ENCODE measurements at regions not wholly inside any gene's neighbourhood (a gene's known extent, or its start where the extent isn't known, plus 50 kb on each side); places are given as distances from the start of the nearest gene placed in this dataset.

DNA sequence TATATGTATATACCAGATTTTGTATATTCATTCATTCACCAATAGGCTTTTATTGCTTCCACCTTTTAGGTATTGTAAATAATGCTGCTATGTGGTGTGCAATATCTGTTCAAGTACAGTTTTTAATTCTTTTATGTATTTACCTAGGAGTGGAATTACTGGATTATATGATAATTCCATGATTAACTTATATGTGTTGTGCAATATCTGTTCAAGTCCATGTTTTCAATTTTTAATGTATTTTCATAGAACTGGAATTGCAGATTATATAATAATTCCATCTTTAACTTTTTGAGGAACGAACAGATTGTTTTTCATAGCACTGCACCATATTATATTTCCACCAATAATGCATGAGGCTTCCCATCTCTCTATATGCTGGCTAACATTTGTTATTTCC lies 50.6 kb upstream of the L3MBTL4 start:
- DNase-seq = no peak

DNA sequence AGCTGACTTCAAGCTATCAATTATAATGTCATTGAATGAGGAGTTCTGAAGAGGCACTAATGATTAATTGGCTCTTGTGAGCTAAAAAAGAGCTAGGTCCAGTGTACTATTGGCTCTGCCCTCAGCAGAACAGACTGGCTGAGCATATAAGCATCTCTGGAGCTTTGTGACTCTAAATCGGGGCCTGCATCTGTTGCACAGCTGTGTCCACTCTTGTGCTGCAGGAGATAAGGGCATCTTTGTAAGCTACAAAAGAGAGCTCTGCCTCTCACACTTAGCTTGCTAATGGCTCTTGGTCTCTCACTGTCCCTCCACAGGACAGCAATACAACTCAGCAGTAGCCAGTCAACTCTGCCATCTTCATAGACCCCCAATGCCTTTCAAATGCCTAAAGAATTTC lies 61.5 kb upstream of the L3MBTL4 start:
- no peak for DNase-seq

DNA sequence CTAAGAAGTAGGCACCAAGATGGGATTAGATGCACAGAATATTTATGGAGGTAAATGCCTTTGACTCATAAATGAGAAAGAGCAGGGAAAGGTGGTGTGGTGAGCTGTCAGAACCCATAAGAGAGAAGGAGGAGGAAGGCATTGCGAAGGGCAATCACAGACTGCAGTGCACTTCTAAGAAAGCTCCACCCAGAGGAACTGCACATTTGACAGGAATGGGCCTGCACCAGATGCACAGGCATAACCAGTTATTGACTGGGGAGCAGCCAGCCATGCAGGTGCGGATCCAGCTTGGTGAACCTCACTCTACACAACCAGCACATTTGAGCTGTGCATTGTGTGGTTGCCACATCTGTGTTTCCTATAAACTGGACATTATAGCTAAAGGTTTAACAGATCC lies 62.2 kb upstream of the L3MBTL4 start:
- no peak for DNase-seq

DNA sequence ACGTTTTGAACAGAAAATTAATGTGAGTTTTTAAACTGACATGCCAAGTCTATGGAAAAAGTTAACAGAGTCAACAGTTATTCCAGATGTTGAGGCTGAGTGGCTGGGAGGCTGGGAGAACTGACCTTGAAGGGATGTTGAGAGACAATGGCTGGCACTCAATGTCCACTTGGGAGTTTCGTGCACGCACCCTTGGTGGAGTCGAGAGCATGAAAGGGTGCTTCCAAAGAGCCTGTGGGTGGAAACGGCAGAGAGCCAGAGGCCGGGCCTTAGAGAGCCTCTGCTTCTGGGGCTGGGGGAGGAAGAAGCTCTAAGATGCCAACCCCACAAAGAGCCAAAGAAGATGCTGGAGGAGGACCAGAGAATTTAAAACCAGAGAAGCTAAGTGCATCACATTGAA lies 63.4 kb upstream of the L3MBTL4 start:
- DNase-seq = no peak

DNA sequence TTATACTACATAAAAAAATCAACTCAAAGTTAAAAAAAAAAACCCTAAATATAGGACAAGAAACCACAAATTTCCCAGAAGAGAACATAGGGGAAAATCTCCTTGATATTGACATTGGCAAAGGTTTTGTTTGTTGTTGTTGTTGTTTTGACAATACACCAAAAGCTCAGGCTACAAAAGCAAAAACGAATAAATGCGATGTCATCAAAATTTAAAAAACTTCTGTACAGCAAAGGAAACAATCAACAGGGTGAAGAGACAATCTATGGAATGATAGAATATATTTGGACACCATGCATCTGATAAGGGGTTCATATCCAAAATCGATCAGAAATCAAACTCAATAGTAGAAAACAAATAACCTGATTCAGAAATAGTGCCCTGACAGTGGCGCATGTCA lies 65.0 kb upstream of the L3MBTL4 start:
- DNase-seq = no peak

DNA sequence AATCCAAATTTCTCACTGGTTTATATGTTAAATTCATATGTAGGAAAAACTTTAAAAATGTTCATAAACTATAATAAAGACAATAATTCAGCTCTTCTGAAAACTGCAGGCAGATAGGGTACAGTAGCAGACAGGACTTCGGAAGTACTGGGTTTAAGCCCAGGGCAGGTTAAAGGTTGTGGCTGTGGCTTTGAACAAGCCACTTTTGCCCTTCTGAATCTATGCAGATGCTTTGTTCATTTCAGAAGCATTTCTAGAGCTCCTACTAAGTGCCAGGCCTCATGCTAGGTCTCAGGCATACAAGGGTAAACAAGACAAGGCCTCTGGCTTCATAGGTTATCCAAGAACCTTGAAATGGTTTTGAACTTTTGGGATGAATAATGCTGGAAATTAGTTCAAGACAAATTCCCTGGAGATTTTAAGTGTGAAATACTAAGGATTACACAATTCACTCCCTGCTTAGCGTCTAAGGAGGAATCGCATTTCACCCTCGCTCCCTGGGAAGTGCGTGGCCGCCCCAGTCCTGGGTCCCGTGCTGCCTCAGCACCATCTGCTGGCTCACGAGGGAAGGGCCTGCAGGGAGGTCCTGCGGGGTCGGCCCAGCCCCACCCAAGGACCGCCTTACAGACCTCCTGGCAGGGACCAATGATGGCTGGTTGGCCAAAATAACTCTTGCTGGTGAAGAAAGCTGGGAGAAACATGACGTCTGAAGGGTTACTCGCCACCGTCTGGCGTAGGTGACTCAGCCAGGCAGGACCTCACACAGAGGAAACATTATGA lies 67.7 kb upstream of the L3MBTL4 start:
- peak; percentile 45 for DNase-seq

DNA sequence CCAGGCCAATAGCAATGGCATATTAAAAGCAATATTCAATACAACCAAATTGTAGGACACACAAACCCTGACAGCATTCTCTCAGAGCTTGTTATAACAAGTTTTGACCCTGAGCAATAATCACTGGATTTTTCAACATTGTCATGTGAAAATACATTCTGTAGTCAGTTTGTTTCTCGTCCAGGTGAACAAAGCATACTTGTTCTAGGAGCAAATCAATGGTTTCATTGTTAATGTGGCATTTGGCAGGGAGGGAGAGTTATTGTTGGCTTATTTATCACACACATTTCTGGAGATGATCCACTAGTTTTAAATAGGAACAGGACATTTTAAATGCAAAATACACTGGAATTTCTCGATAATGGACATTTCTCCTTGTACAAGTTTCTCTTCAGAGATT lies 69.9 kb upstream of the L3MBTL4 start:
- DNase-seq = no peak

DNA sequence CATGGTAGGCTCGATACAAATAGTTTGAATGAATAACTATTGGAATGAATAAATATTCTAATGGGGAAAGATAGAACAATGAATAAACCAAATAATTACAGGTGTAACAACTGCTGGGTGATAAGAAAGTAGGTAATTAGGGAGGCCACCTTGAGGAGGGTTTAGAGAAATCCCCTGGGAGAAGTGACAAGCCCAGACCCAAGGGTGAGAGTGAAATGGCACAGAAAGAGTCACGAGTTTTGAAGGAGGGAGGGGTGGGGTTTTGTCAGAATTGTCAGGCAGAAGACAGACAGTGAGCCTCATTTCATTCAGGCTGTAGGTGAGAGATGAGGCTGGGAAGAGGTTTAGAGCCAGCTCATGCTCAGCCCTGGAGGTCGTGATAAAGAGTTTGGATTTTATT lies 71.6 kb upstream of the L3MBTL4 start:
- no peak for DNase-seq

DNA sequence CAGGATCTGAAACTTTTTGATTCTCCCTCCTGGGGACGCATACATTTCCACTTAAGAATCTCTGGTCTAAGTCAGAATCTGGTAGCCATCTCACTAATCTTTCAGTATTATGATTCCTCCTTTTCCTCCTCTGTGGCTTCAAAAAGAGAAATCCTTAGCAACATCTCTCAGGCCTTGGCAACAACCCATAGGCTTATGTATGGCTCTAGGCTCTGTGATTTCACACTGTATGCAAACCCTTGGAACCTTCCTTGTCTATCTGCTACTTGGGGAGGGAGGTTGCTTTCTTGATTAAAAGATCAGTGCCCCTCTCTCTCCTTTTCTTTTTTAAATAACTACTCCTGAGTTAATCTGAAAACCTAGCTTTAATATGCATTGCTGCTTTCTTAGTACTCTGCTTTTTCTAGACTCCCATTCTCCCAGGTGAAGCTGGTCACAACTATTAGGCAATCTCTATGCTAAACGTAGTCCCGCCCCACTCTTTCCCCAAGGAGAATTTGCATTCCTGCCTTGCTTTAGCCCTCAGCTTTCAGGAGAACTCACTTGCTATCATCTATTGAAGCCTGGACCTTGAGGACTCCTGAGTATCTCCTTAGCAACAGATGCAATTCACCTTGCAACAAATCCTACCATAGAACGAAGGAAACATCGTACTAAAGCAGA lies 72.2 kb upstream of the L3MBTL4 start:
- no peak for DNase-seq

DNA sequence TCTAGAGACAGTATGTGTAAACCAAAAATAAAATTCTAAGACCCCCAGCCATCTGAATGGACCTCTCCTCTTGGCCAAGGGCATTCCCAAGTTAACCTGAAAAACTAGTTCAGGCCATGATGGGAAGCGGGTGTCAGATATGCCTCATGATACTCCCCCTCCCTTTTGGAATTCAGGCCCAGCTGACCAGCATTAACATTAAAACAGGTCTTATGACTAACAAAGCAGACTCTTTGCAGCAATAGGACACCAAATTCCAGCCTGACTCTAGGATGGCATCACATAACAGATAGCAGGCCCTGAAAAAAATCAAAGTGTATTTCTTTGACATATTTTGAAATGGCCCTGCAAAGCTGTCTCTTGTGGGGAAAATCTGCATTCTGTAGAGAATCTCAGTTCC lies 73.3 kb upstream of the L3MBTL4 start:
- no peak for DNase-seq

DNA sequence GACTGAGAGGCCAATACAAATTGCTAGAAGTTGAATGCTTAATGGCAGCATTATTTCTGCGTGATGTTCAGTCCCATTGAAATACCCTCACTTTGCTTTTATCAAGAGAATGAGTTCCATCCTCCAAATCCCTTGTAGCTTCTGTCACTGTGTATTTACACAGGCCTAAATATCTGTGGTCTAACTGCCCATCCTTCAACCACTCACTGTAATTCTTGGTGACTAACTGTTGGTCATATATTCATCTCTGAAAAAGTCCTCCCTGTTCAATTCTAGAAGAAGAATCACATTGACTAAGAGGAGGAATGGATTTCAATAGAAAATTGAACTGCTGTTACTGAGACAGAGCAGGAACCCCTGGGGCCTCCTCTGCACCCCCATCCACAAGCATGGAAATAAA lies 74.2 kb upstream of the L3MBTL4 start:
- no peak for DNase-seq

DNA sequence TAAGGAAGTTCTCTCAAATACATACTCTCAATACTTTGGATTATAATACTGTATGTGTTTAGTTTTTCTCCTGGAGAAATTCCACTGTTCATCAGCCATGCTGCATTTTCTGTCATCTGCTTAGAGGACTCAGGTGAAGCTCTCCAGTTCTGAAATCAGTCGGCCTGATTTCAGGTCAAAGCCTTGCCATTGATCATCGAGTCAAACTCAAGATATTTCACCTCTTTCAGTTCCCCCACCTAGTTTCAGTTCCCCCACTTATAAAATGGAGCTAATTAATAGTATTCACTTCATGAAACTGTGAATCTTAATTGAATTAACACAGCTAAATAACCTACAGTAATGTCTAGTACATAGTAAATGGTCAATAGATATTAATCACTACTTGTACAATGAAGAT lies 75.3 kb upstream of the L3MBTL4 start:
- no peak for DNase-seq

DNA sequence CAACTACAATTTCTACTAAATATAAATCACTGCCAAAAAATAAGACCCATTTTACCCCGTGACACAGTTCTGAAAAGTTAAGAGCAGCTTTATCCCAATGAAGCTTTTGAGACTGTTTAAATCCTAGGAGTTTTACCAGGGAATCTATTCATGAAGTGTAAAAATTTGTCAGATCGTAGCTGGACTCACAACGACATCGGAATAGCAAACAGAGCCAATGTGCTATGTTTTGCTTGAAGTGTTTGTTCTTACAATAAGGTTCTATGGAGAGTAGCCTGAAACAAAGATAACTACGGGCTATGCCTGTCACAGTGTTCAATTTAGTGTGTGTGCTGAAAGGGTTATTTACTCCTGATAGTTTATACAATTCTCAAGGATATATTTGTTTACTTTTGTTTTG lies 78.5 kb upstream of the L3MBTL4 start:
- no peak for DNase-seq

DNA sequence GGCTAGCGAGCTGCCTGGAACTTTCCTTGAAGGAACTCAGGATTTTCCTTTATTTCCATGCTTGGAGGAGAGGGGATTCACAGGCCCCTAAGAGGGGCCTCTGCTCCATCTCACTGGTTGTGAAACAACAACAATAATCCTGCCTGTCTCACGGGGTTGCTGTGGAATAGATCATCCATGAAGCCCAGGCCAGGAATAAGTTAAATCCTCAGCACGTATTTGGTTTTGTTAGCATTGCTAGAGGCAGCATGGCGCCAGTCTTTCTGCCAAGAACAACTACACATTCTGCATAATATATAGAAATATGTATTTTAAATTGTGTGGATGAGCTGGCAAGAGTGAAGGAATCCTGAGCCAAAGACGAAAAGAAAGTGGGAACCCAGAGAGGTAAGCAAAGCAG lies 80.8 kb upstream of the L3MBTL4 start:
- no peak for DNase-seq

DNA sequence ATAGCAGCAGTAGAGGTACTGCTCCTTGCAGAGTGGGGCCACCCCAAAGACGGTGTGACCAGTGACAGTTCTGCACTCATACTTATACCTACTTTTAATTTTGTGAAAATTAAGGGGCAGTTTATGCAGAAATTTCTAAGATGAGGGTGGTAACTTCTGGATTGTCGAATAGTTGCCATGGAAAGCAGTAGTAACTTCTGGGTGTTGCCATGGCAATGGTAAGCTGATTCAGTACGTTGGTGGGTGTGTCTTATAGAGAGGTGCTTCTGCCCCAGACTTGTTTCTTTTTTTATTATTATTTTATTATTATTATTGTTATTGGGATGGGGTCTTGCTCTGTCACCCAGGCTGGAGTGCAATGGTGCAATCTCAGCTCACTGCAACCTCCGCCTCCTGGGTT lies 82.8 kb upstream of the L3MBTL4 start:
- DNase-seq = no peak

DNA sequence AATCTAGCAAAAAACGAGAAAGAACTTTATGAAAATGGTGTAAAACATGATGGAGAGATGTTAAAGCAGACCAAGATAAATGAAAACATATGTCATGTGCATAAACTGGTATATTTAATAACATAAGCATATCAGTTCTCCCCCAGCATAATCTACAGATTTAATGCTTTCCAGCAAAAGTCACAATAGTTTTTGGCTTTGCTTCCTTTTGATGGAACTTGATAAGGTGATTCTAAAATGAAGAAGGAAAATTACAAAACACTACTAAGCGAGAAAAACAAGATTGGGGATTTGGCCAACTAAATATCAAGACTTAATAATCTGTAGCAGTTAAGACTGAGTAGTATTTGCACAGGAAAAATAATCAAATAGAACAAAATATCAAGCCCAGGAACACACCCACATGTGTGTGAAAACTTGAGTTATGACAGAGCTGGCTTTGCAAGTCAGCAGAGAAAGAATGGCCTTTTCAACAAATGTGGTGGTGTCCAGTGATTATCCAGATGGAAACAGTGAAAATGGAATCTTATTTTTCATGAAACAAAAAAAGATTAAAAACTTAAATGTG lies 83.7 kb upstream of the L3MBTL4 start:
- DNase-seq = no peak

DNA sequence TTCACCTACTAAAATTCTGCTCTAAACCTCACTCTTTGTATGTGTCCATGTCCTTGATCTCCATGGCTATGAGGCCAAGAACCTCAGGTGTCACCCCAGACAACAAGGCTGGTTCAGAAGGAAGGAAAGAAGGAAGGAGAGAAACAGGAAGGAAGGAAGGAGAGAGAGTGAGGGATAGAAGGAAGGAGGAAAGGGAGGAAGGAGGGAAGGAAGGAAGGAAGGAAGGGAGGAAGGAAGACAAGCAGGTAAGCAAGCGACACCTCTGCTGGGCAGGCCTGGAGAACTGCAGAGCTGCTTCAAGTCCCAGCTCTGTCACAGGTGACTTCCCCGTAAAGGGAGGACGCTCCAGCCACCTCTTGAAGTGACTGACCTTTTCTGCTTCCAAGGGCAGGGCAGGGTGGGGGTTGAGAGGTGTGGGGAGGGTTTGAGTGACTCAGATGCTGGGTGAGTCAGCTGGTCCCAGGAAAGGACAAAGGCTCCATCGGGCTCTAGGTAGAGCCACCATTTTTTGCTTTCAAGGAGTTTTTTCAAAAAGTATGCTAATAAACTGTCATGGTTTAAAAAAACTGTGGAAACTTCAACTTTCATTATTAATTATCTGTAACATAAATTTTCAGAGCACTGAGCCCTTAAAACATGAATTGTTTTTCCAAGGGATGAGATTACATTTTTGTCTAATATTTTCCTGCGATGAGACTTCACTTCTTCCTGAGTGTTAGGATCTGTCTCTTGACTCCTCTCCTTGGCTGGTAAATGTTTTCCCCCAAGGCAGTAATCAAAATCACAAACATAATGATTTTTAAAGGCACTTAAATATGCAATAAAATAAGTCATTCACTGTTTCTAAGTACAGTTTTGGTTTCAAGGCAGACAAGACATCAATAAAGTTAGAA lies 90.1 kb upstream of the L3MBTL4 start:
- DNase-seq = no peak

DNA sequence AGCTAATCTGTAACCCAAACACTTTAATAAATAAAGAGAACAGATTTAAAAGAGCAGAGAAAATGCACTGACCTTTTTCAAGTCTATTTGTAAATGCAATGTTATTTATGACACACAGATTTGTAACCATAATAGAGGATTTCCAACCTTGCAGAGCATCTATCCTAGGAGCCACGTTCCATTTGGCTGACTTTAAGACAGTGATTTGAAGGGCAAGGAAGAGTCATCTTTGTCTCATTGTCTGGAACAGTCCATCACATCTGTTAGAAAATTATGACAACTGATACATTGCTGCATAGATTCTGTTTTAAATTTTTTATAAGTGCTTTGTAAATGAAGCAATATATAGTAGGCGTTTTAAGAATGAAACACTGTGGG lies 90.8 kb upstream of the L3MBTL4 start:
- DNase-seq = no peak

DNA sequence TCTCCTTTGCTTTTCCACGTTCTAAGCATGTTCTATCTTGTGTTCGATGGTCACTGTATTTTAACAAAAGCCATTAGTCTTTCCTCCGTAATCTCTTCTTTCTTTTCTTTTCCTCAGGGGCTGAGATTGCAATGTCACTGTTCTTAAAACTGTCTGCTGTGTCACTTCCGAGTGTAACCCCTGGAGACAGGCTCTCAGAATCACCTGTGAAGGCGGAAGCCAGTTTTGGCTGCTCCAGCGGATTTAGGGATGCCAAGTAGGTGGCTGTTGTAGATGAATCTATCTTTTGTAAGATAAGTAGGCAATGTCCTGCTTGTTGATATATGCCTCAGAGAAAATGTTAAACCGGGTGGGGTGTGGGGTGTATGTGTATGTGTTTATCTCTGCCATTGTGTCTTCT lies 94.7 kb upstream of the L3MBTL4 start:
- DNase-seq = no peak

DNA sequence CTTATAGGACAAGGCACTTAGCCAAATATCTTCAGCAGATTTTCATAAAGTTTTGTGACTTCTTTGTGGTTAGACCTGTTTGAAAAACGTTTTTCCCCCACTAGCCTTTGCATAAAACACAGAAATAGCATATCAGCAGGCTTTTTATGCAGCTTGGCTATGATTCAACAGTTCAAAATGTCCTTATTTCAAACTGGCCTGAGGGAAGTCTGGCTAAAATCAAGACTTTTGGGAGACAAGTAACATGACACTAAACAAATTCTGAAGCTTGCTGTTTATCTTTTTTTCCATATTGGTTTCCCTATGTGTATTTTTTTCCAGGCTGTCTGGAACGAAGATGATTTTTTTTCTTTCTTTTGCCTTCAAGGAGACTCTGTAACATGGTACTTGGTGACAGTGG lies 95.1 kb upstream of the L3MBTL4 start:
- peak; percentile 10 for DNase-seq

DNA sequence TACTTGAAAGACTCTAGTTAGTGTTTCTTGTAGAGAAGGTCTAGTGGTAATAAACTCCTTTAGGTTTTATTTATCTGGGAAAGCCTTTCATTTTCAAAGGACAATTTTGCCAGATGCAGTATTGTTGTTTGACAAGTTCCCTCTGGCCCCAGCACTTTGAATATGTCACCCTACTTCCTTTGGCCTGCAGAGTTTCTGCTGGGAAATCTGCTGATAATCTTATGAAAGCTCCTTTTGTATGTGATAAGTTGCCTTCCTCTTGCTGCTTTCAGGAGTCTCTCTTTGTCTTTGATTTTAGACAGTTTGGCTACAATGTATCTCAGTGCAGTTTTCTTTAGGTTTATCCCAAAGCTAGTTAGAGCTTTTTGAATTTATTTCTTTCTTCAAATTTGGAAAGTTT lies 106.2 kb upstream of the L3MBTL4 start:
- no peak for DNase-seq

DNA sequence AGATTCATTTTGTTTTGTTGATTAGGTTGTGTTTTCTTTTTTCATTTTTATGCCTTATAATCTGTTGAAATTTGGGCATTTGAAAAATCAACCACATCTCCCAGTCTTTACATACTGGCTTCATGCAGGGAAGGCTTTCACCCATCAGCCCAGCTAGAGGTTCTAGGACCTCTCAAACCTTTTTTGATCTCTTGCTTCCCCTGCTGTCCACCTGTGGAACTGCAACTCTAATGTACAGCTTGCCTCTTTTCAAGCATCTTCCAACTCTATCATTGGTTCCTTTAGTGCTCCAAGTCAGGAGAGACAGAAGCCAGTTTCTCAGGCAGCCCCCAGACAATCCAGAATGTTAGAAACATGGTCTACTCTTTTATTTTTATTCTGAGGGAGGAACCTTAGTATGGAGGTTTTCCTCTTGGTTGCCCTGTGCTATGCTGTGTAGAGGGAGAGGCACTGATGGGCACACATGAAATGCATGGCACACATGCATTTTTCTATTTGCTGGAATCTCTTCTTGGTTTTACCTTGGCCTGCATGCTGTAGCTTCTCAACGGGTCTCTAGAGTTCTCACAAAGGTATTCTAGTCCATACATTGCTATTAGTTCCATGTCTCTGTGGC lies 107.2 kb upstream of the L3MBTL4 start:
- DNase-seq = peak; percentile 48

DNA sequence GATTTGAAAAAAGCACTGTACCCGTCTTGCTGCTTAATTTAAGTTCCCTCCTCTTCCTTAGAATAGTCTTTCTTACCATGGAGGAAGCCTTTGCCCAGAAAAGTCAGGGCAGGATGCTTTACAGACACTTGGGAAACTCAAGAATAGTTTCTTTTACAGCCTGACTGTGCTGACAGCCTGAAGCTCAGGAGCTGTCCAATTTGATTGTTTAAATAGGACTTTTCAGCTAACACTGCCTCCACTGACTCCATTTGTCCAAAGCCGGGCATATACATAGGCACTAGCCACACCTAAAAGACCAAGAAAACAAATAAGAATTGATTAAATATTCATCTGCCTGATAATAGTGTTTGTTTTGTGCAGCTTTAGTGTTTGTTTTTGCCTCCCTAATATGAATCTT lies 110.9 kb upstream of the L3MBTL4 start:
- no peak for DNase-seq

Measured in EL (cell line).